ENCODE measurements at regions not wholly inside any gene's neighbourhood (a gene's known extent, or its start where the extent isn't known, plus 50 kb on each side); places are given as distances from the start of the nearest gene placed in this dataset.

DNA sequence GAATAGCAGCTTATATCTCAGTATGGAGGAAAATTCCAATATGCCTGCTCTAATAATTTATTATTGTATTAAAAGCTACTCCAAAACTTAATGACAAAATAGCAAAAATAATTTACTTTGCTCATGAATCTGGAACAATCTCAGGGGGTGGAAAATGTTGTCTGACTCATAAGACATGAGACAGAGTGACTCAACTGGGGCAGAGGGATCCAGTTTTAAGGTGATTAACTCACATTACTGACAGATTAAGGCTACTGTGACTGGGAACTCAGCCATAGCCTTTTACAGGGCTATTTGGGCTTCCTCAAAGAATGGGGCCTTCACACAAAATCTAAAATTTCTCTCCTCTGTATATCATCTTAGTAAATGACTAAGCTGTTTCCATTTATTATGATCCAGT lies 1172.9 kb downstream of the CDH12 start:
- Histone ChIP-seq H3K36me3 (no peaks in the 10 kb centered on the region), H3K27me3 (no peaks in the 10 kb centered on the region), H3K9me3 (no peaks in the 10 kb centered on the region), H3K27ac (no peak overlapping the region), H3K4me1 (no peaks in the 10 kb centered on the region), H3K4me3 (no peak overlapping the region)
- TF ChIP-seq POLR2AphosphoS5 (IDR thresholded peaks at IDR 0.05) (no peak), POLR2A (IDR thresholded peaks at IDR 0.05) (no peak), EP300 (IDR thresholded peaks at IDR 0.05) (no peak)
- TF ChIP-seq, protein P1, sequence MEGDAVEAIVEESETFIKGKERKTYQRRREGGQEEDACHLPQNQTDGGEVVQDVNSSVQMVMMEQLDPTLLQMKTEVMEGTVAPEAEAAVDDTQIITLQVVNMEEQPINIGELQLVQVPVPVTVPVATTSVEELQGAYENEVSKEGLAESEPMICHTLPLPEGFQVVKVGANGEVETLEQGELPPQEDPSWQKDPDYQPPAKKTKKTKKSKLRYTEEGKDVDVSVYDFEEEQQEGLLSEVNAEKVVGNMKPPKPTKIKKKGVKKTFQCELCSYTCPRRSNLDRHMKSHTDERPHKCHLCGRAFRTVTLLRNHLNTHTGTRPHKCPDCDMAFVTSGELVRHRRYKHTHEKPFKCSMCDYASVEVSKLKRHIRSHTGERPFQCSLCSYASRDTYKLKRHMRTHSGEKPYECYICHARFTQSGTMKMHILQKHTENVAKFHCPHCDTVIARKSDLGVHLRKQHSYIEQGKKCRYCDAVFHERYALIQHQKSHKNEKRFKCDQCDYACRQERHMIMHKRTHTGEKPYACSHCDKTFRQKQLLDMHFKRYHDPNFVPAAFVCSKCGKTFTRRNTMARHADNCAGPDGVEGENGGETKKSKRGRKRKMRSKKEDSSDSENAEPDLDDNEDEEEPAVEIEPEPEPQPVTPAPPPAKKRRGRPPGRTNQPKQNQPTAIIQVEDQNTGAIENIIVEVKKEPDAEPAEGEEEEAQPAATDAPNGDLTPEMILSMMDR (IDR thresholded peaks at IDR 0.05): no peak
- no peak for DNase-seq (ENCODE audit: low spot score in 2 of 2)

DNA sequence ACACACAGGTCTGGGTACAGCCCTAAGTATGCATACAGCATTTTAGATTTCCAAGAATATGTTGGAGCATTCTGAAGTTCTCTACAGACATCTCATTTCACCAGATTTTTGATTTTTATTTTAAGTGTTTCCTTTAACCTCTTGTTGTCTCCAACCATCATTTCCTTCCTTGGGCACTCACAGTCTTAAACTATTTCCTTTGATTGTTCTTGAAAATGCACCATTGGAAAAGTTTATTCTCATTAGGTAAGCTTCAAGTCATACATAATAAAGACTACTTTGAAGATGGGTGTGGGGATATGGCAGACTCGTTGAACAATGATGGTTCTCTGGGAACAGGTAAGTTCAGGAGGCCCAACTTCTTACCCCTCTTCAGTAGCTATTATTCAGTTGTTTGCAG lies 1174.6 kb downstream of the CDH12 start:
- Histone ChIP-seq H3K4me3 (no peak overlapping the region), H3K4me1 (no peaks in the 10 kb centered on the region), H3K27ac (no peak overlapping the region), H3K9me3 (no peaks in the 10 kb centered on the region), H3K27me3 (no peaks in the 10 kb centered on the region), H3K36me3 (no peaks in the 10 kb centered on the region)
- TF ChIP-seq EP300 (IDR thresholded peaks at IDR 0.05) (no peak), POLR2AphosphoS5 (IDR thresholded peaks at IDR 0.05) (no peak), POLR2A (IDR thresholded peaks at IDR 0.05) (no peak)
- TF ChIP-seq, protein P1 (IDR thresholded peaks at IDR 0.05): no peak
- WGBS: 76% methylated on average over 1 of the region's 1 CpG
- no peak for DNase-seq (ENCODE audit: low spot score in 2 of 2)

DNA sequence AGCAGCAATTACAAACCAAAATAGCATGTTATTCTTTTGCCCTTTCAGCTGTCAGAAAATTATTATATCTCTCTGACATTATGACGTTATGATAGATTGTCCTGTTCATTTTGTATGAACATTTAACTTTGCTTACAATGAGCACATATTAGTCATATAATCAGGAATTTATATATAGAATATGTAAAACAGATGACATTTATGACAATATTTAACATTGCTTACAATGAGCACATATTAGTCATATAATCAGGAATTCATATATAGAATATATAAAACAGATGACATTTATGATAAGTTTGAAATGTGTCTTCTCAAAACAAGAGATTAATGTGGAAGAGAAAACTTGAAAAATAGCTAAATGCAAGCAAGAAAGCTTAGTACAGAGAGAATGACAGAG lies 1180.2 kb downstream of the CDH12 start:
- no peak for DNase-seq (ENCODE audit: low spot score in 2 of 2)
- 55% methylated on average over 1 of the region's 1 CpG for WGBS
- H3K4me1 ChIP-seq: no peaks in the 10 kb centered on the region

DNA sequence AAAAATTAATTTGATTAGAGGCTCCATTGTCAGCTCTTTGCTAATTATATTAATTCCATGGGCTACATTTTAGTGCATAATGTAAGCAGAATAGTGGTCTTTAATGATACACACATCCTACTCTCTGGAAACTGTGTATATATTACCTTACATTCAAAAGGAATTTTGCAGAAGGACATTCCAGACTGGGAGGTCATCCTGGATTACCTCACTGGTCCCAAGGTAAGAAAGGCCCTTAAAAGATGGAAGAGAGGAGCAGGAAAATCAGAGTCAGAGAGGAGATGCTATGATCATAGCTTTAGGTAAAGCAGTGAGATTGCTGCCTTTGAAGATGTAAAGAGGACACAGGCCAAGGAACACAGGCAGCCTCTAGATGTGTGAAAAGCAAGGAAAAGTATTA lies 1180.8 kb downstream of the CDH12 start:
- no peak for DNase-seq (ENCODE audit: low spot score in 2 of 2)

More for the DNA sequence above, 1180.2 kb downstream of the CDH12 start:
- Histone ChIP-seq H3K36me3 (no peaks in the 10 kb centered on the region), H3K4me3 (no peak overlapping the region), H3K27ac (no peak overlapping the region), H3K27me3 (no peaks in the 10 kb centered on the region), H3K9me3 (no peaks in the 10 kb centered on the region)
- TF ChIP-seq POLR2AphosphoS5 (IDR thresholded peaks at IDR 0.05) (no peak), EP300 (IDR thresholded peaks at IDR 0.05) (no peak), POLR2A (IDR thresholded peaks at IDR 0.05) (no peak)
- TF ChIP-seq, protein P1 (IDR thresholded peaks at IDR 0.05): no peak

DNA sequence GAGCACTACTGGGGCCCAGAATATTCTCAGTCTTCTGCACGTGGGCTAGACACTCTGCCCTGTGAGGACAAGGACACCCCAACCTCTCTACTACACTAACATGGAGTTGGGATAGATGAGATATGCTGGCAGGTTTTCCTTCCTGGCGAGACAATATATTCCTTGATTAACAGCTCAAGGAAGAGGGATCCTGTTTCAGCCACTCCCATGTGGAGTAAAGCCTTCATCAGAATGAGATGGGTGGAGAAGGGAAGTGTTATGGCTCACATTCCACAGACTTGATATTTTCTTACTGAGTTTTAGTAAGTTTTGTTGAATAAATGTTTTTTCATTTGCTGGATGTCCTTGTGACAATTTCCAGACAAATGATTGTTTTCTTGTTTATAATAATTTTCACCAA lies 1187.6 kb downstream of the CDH12 start:
- WGBS: 61% methylated on average over 2 of the region's 2 CpGs
- Histone ChIP-seq H3K27me3 (no peaks in the 10 kb centered on the region), H3K9me3 (no peaks in the 10 kb centered on the region), H3K4me3 (no peak overlapping the region), H3K27ac (no peak overlapping the region), H3K4me1 (no peaks in the 10 kb centered on the region), H3K36me3 (no peaks in the 10 kb centered on the region)
- no peak for DNase-seq (ENCODE audit: low spot score in 2 of 2)
- TF ChIP-seq, protein P1 (IDR thresholded peaks at IDR 0.05): no peak
- TF ChIP-seq POLR2AphosphoS5 (IDR thresholded peaks at IDR 0.05) (no peak), POLR2A (IDR thresholded peaks at IDR 0.05) (no peak), EP300 (IDR thresholded peaks at IDR 0.05) (no peak)

More for the DNA sequence above, 1180.8 kb downstream of the CDH12 start:
- Histone ChIP-seq H3K9me3 (no peaks in the 10 kb centered on the region), H3K4me3 (no peak overlapping the region), H3K36me3 (no peaks in the 10 kb centered on the region), H3K27me3 (no peaks in the 10 kb centered on the region), H3K27ac (no peak overlapping the region), H3K4me1 (no peaks in the 10 kb centered on the region)
- TF ChIP-seq POLR2A (IDR thresholded peaks at IDR 0.05) (no peak), EP300 (IDR thresholded peaks at IDR 0.05) (no peak), POLR2AphosphoS5 (IDR thresholded peaks at IDR 0.05) (no peak)
- TF ChIP-seq, protein P1 (IDR thresholded peaks at IDR 0.05): no peak

All from suprapubic skin (tissue), 4 donors.